GM10266 (cell line): ENCODE measurements at regions not wholly inside any gene's neighbourhood (a gene's known extent, or its start where the extent isn't known, plus 50 kb on each side); places are given as distances from the start of the nearest gene placed in this dataset.

Experiments
- DNase-seq: peaks from one replicate; pipeline ENCODE4 v3.0.0; 2012; ENCODE audit errors: extremely low spot score
- TF ChIP-seq, protein P1 (sequence below): IDR thresholded peaks from 2 replicates; pipeline ENCODE4 v1.5.1; 2012; ENCODE audit warnings: mild to moderate bottlenecking, low read depth; ENCODE audit not compliant: control insufficient read depth, insufficient read depth; ENCODE audit errors: missing control alignments

DNA sequence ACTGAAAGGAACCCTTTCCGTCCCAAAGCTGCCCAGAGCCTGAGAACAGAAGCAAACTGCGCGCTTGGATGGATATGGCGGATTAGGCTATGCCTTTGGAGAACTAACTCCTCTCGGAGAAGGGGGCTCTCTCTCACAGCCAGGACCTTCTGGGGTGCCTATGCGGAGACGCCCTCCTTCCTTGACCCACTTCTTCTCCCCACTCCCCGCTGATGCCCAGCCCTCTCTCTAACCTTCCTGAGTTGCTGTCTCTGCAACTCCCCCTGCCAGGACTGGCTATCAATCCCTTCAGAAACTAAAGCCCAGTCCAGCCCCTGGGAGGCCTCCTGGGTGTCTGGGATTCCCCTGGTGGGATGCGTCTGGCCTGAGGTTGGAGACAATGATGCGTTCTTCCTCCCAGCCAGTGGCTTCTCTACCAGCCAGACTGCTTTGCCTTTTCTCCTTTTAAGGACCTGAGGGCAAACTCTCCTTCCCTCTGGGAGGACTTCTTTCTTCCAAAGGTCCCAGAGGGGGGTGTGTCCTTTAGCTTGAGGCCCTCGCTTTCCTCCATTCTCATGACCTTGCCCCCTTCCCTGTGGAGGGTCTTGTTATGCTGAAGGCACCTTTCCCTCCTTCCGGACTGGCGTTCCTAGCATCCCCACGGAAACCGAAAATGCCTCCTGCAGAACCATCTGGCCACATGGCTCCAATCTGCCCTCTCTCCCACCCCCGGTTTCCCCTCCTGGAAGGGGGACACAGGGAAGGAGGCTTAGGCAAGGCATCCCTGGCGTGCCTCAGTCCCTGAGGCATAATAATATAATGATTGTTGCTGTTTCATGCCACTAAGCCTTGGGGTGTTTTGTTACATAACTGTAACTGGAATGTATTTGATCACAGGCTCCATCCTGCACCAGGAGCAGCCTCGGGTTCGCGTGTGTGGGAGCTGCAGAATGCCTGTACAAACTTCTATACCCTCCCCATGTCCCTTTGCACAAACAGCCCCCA, 63.4 kb upstream of the C15orf39 start:
- no peak for DNase-seq
- TF ChIP-seq, protein P1, sequence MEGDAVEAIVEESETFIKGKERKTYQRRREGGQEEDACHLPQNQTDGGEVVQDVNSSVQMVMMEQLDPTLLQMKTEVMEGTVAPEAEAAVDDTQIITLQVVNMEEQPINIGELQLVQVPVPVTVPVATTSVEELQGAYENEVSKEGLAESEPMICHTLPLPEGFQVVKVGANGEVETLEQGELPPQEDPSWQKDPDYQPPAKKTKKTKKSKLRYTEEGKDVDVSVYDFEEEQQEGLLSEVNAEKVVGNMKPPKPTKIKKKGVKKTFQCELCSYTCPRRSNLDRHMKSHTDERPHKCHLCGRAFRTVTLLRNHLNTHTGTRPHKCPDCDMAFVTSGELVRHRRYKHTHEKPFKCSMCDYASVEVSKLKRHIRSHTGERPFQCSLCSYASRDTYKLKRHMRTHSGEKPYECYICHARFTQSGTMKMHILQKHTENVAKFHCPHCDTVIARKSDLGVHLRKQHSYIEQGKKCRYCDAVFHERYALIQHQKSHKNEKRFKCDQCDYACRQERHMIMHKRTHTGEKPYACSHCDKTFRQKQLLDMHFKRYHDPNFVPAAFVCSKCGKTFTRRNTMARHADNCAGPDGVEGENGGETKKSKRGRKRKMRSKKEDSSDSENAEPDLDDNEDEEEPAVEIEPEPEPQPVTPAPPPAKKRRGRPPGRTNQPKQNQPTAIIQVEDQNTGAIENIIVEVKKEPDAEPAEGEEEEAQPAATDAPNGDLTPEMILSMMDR, result no peak

DNA sequence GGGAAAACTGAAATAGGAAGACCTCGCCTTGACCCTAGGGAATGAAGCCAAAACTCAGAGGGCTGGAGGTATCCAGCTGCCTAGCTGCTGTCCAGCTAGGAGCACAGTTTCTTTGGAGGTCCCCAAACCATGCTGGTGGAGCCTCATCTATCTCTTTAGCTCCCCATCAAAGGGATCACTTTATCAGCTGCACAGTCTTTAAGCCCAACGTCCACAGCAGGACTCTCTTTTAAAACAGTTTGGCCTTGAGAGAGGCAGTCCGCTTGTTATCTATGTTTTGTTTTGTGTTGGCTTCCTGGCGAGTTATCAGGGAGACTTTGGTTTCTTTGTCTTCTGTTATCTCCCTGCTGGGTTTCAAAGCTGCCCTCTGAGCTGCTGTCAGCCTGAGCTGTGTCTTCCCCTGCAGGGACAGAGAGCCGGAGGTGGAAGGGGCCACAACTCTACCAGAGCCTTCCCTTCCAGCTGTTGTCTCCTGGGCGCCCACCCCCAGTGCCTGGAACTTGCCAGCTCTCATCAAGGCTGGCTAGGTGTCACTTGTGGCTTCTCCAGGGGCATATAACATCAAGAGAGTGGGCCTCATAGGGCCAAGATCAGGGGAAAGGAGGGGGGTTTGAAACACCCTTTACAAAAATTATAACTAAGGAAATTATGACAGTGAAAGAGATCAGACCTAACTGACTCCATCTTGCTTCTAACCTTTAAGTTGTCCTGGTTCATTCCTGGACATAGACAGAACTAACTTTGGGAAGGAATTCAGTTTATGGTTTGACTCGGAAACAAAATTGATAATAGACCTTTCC, 61.4 kb upstream of the C15orf39 start:
- TF ChIP-seq, protein P1, result no peak
- DNase-seq, result no peak

DNA sequence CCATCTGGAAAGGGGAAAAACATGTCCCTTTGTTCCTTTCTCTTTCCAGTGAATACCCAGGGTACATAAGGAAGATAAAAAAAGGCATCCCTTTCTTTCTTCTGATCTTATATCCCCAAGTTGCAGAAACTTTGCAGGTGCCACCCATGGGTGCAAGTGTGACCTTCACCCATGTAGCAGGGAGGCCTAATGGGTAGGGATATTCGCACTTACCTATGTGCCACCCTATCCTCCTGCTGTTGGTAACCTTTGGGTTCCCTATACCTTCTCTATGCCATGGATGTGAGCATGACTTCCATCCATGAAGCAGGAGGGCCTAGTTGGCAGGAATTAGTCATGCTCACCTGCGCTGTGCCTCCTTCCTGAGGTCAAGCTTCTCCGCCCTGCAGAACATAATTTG, 59.2 kb upstream of the C15orf39 start:
- DNase-seq, result no peak
- TF ChIP-seq, protein P1, result no peak

DNA sequence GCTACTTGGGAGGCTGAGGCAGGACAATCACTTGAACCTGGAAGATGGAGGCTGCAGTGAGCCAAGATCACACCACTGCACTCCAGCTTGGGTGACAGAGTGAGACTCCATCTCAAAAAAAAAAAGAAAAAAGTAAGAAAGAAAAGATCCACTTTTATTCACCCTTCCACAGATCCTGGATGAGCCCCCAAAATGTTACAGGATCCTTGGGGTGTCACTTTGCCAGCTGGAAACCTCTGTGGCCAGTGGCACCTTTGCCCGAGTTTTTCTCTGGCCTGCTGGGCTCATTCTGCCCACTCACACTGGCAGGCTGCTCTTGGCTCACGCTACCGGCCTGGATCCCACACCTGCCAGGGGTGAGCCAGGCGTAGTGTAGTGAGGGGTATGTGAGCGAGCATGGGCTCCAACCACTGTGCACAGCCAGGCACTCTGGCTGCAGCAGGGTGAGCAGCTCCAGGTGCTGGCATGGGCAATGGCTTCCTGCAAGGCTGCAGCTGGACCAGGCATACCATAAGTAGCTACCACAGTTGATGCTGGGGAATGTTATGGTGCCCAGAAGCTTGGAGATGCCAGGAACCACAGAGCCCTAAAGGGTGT, 57.8 kb upstream of the C15orf39 start:
- TF ChIP-seq, protein P1, result no peak
- DNase-seq, result no peak

DNA sequence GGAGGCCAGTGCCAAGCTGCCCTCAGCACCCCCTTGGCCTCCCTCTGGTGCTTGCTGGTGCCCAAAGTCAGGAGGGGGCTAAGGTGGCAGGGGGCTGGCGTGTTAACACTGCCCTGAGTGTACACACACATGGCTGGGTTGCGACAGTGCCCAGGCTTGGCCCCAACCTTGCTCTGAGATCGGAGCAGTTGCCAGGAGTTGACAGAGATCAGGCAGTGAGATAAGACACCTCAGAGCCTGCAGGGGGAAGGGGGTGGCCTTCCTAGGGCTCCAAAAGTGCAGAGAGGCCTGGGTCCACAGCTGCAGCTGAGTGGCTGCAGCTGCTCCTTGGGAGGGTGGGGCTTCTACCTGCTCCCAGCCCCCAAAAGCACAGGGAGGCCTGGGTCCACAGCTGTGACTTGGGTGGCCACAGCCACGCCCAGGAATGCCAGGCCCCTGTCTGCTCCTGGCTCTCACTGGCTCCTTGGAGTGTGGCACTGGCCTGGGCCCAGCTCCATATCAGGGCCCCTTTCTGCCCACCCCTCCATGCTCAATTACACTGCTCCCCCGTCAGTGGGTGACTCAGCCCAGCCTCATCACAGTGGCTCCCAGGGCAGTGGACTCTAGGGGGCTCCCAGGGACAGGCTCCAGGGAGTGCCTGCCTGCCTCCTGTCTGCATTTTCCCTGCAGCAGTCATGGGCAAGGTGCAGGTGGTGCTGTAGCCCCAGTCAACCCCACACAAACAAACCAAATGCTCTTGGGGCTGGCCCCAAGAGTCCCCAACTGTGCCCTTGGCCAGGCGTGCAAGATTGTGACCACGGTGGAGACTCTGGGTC, 56.4 kb upstream of the C15orf39 start:
- no peak for DNase-seq
- TF ChIP-seq, protein P1, result no peak

DNA sequence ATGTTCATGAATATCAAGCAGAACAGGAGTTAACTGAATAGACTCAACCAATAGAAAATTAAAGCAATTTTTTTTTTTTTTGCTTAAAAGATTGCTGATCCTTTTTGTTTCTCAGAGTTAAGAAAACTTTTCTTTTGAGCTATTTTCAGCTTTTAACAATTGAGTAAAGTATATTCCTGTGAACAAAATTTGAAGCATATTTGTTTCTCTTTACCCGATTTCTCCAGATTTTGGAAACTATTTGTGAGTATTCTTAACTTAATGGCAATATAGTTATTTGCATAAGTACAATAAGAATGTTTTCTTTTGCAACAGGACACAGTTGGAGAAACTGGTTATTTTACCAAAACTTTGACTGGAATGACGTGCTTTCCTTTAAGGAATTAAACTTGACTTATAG, 53.4 kb upstream of the C15orf39 start:
- DNase-seq, result no peak
- TF ChIP-seq, protein P1, result no peak
